ENCODE measurements at regions not wholly inside any gene's neighbourhood (a gene's known extent, or its start where the extent isn't known, plus 50 kb on each side); places are given as distances from the start of the nearest gene placed in this dataset.

DNA sequence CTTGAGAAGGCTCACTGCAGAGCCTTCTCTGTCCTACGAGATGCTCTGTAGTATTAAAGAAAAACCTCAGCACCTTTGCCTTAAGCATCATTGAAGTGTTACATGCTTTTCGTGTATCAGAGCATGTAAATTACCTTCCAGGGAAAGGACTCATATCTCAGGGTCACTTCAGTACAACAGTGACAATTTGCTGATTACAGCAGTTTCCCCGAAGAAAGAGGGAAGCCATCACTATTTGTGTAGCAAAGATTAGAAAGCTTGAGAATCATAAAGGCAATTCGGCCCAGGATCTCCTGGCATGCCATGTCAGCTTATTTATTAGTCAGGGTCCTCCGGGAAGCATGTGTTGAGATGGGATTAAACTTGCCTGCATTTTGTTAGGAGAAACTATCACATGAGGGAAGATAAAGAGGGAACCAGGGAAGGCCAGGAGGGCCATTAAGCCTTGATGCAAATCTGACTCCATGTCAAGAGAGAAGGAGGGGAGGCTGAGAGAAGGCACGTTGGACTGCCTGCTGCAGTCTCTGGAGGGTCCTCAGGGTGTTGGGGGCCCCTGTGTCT, 55.2 kb upstream of the KCNJ6 start:
- H3K27ac ChIP-seq (ENCODE audit: insufficient read depth, low read length), result no peak overlapping the region
- no peaks in the 10 kb centered on the region for H3K9me3 ChIP-seq (ENCODE audit: control insufficient read depth, insufficient read depth, low read depth, low read length)
- no peaks in the 10 kb centered on the region for H3K4me1 ChIP-seq (ENCODE audit: control insufficient read depth, extremely low read depth, insufficient read depth, low read length)
- H3K4me2 ChIP-seq (ENCODE audit: extremely low read depth, insufficient read depth, low read length), result no peak overlapping the region
- H3K27me3 ChIP-seq (ENCODE audit: control insufficient read depth, insufficient read depth, low read length), result peaks cover 4% of the 10 kb centered on the region
- H3K9ac ChIP-seq (ENCODE audit: insufficient read depth, low read length), result no peak overlapping the region
- no peak for DNase-seq (ENCODE audit: low read depth in 2 of 2)
- no peak for TF ChIP-seq EZH2 (IDR thresholded peaks at IDR 0.05; ENCODE audit: low read length, missing control alignments)
- TF ChIP-seq, protein P1, sequence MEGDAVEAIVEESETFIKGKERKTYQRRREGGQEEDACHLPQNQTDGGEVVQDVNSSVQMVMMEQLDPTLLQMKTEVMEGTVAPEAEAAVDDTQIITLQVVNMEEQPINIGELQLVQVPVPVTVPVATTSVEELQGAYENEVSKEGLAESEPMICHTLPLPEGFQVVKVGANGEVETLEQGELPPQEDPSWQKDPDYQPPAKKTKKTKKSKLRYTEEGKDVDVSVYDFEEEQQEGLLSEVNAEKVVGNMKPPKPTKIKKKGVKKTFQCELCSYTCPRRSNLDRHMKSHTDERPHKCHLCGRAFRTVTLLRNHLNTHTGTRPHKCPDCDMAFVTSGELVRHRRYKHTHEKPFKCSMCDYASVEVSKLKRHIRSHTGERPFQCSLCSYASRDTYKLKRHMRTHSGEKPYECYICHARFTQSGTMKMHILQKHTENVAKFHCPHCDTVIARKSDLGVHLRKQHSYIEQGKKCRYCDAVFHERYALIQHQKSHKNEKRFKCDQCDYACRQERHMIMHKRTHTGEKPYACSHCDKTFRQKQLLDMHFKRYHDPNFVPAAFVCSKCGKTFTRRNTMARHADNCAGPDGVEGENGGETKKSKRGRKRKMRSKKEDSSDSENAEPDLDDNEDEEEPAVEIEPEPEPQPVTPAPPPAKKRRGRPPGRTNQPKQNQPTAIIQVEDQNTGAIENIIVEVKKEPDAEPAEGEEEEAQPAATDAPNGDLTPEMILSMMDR (conservative IDR thresholded peaks at IDR 0.05 in 1 of 2, IDR thresholded peaks at IDR 0.05 in 1 of 2; ENCODE audit: low read depth in 1 of 2, low read length in 2 of 2), result no peak
- H3K36me3 ChIP-seq (ENCODE audit: control insufficient read depth, insufficient read depth, low read length), result no peaks in the 10 kb centered on the region
- H2AFZ ChIP-seq (ENCODE audit: low read length), result no peak overlapping the region
- H3K79me2 ChIP-seq (ENCODE audit: control insufficient read depth, insufficient read depth, low read length), result no peaks in the 10 kb centered on the region
- H4K20me1 ChIP-seq (ENCODE audit: control insufficient read depth, extremely low read depth, insufficient read depth, low read length), result no peaks in the 10 kb centered on the region
- H3K4me3 ChIP-seq (replicated peaks in 1 of 4; ENCODE audit: control extremely low read depth in 1 of 4, insufficient read depth in 1 of 4, low read depth in 3 of 4, low read length in 4 of 4), result no peak overlapping the region

DNA sequence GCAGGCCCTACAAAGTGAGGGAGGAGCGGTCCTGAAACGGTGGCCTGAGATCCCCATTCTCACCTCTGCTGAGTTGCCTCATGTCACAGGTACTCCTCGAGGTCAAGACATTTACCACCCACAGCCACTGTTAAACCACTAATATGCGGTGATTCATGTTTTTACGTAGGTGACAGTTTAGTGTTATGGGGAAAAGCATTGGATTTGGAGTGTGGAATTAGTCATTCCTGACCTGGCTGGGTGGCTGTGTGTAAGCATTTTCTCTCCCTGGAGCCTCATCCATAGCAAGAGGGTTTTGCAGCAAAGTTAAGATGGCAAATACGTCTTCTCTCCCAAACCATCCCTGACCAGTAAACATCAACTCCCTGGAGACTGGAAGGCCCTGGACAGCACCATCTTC, 57.8 kb upstream of the KCNJ6 start:
- no peaks in the 10 kb centered on the region for H3K36me3 ChIP-seq (ENCODE audit: control insufficient read depth, insufficient read depth, low read length)
- peak in 1 of 2 donors; percentile 71 for DNase-seq (ENCODE audit: low read depth in 2 of 2)
- no peak overlapping the region for H2AFZ ChIP-seq (ENCODE audit: low read length)
- TF ChIP-seq, protein P1 (conservative IDR thresholded peaks at IDR 0.05 in 1 of 2, IDR thresholded peaks at IDR 0.05 in 1 of 2; ENCODE audit: low read depth in 1 of 2, low read length in 2 of 2), result no peak
- no peak for TF ChIP-seq EZH2 (IDR thresholded peaks at IDR 0.05; ENCODE audit: low read length, missing control alignments)
- no peak overlapping the region for H3K4me3 ChIP-seq (replicated peaks in 1 of 4; ENCODE audit: control extremely low read depth in 1 of 4, insufficient read depth in 1 of 4, low read depth in 3 of 4, low read length in 4 of 4)
- no peaks in the 10 kb centered on the region for H3K79me2 ChIP-seq (ENCODE audit: control insufficient read depth, insufficient read depth, low read length)
- no peaks in the 10 kb centered on the region for H4K20me1 ChIP-seq (ENCODE audit: control insufficient read depth, extremely low read depth, insufficient read depth, low read length)
- H3K27ac ChIP-seq (ENCODE audit: insufficient read depth, low read length), result no peak overlapping the region
- no peaks in the 10 kb centered on the region for H3K4me1 ChIP-seq (ENCODE audit: control insufficient read depth, extremely low read depth, insufficient read depth, low read length)
- no peaks in the 10 kb centered on the region for H3K9me3 ChIP-seq (ENCODE audit: control insufficient read depth, insufficient read depth, low read depth, low read length)
- no peak overlapping the region for H3K9ac ChIP-seq (ENCODE audit: insufficient read depth, low read length)
- peaks cover 6% of the 10 kb centered on the region for H3K27me3 ChIP-seq (ENCODE audit: control insufficient read depth, insufficient read depth, low read length)
- H3K4me2 ChIP-seq (ENCODE audit: extremely low read depth, insufficient read depth, low read length), result no peak overlapping the region

DNA sequence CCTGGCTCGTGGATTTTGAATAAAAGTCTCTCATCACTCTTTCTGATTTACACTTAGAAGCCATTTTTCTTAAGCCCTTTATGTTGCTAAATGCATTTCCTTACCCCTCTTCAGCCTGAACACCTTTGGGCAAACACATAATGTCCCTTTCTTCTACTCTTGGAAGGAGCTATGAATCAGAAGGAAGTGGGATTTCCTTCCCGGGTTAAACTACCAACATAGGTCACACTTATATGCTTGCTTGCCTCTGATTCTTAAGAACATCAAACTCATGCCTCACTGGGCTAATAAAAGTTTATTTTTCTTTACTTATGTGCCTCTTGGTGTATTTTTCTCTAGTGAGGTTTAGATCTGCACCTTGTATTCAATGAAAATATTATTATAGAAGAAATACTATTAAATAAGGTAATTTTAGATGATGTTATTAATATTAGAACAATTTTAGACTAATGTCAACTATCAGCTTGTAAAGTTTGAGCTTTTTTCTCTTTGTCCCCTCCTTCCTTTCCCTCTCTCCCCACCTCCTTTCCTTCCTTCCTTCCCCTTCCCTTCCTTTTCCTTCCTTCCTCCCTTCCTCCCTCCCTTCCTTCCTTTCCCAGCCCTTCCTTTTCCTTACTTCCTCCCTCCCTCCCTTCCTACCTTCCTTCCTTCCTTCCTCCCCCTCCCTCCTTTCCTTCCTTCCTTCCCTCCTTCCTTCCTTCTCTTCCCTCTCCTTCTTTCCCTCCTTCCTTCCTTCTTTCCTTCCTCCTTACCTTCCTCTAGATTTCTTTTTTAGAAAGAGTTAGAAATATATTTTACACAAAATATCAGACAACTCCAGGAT, 66.5 kb upstream of the KCNJ6 start:
- no peaks in the 10 kb centered on the region for H3K9me3 ChIP-seq (ENCODE audit: control insufficient read depth, insufficient read depth, low read depth, low read length)
- no peaks in the 10 kb centered on the region for H3K36me3 ChIP-seq (ENCODE audit: control insufficient read depth, insufficient read depth, low read length)
- no peak for TF ChIP-seq EZH2 (IDR thresholded peaks at IDR 0.05; ENCODE audit: low read length, missing control alignments)
- TF ChIP-seq, protein P1 (conservative IDR thresholded peaks at IDR 0.05 in 1 of 2, IDR thresholded peaks at IDR 0.05 in 1 of 2; ENCODE audit: low read depth in 1 of 2, low read length in 2 of 2), result no peak
- no peak for DNase-seq (ENCODE audit: low read depth in 2 of 2)
- H3K4me2 ChIP-seq (ENCODE audit: extremely low read depth, insufficient read depth, low read length), result no peak overlapping the region
- H3K9ac ChIP-seq (ENCODE audit: insufficient read depth, low read length), result no peak overlapping the region
- no peaks in the 10 kb centered on the region for H4K20me1 ChIP-seq (ENCODE audit: control insufficient read depth, extremely low read depth, insufficient read depth, low read length)
- H3K4me3 ChIP-seq (replicated peaks in 1 of 4; ENCODE audit: control extremely low read depth in 1 of 4, insufficient read depth in 1 of 4, low read depth in 3 of 4, low read length in 4 of 4), result no peak overlapping the region
- H3K27ac ChIP-seq (ENCODE audit: insufficient read depth, low read length), result no peak overlapping the region
- no peaks in the 10 kb centered on the region for H3K27me3 ChIP-seq (ENCODE audit: control insufficient read depth, insufficient read depth, low read length)
- no peaks in the 10 kb centered on the region for H3K79me2 ChIP-seq (ENCODE audit: control insufficient read depth, insufficient read depth, low read length)
- H2AFZ ChIP-seq (ENCODE audit: low read length), result no peak overlapping the region
- no peaks in the 10 kb centered on the region for H3K4me1 ChIP-seq (ENCODE audit: control insufficient read depth, extremely low read depth, insufficient read depth, low read length)

All from fibroblast of lung (primary cell).